Suprapubic skin (tissue), 4 donors: ENCODE measurements at regions not wholly inside any gene's neighbourhood (a gene's known extent, or its start where the extent isn't known, plus 50 kb on each side); places are given as distances from the start of the nearest gene placed in this dataset.

Experiments used
- DNase-seq, 2 donors: peaks; one replicate each; pipeline ENCODE4 v3.0.0-alpha.2; 2019; ENCODE audit warnings: low spot score in 2 of 2
- H3K27ac ChIP-seq: fragments of 200-600 bp; sonication (generic); one replicate; pipeline ENCODE4 v1.5.1; 2019
- H3K27me3 ChIP-seq: fragments of 200-600 bp; sonication (generic); one replicate; pipeline ENCODE4 v1.5.1; 2019
- H3K36me3 ChIP-seq: fragments of 200-600 bp; sonication (generic); one replicate; pipeline ENCODE4 v1.5.1; 2019
- H3K4me1 ChIP-seq: fragments of 200-600 bp; sonication (generic); one replicate; pipeline ENCODE4 v1.5.1; 2019
- H3K4me3 ChIP-seq: fragments of 200-600 bp; sonication (generic); one replicate; pipeline ENCODE4 v1.5.1; 2019; ENCODE audit warnings: mild to moderate bottlenecking
- H3K9me3 ChIP-seq: fragments of 200-600 bp; sonication (generic); one replicate; pipeline ENCODE4 v1.5.1; 2019
- CTCF ChIP-seq, 2 donors: fragments of 200-600 bp in 1 of 2; fragments of 450-650 bp in 1 of 2; sonication (generic) in 1 of 2; IDR thresholded peaks; one replicate each; pipeline ENCODE4 v1.5.1; 2016 to 2019; ENCODE audit warnings: antibody characterized with exemption in 2 of 2, mild to moderate bottlenecking in 1 of 2, moderate library complexity in 1 of 2
- EP300 ChIP-seq: sonication (generic); formaldehyde crosslinking; IDR thresholded peaks from one replicate; pipeline ENCODE4 v1.6.1; 2017; ENCODE audit warnings: antibody characterized with exemption
- POLR2A ChIP-seq, 2 donors: fragments of 450-650 bp; IDR thresholded peaks; one replicate each; pipeline ENCODE4 v1.6.1; 2017; ENCODE audit warnings: antibody characterized with exemption in 2 of 2, mild to moderate bottlenecking in 2 of 2, moderate library complexity in 2 of 2
- POLR2AphosphoS5 ChIP-seq, 3 donors: sonication (generic); formaldehyde crosslinking; IDR thresholded peaks; one replicate each; pipeline ENCODE4 v1.6.1; 2017; ENCODE audit warnings: antibody characterized with exemption in 3 of 3
- WGBS: methylation state at CpG from one replicate; pipeline ENCODE4 v1.1.5; 2018; 5-methylcytosine and 5-hydroxymethylcytosine counted together

GRCh38 chr5:148759101-148759500, 67.3 kb upstream of the ADRB2 start:
- H3K36me3 ChIP-seq = no peaks in the 10 kb centered on the region
- 82% methylated on average over 3 of the region's 3 CpGs for WGBS
- H3K27me3 ChIP-seq = no peaks in the 10 kb centered on the region
- DNase-seq = no peak
- H3K9me3 ChIP-seq = no peaks in the 10 kb centered on the region
- TF ChIP-seq POLR2A (IDR thresholded peaks at IDR 0.05) = no peak
- no peak for TF ChIP-seq EP300
- TF ChIP-seq CTCF (IDR thresholded peaks at IDR 0.05) = no peak
- no peak for TF ChIP-seq POLR2AphosphoS5 (IDR thresholded peaks at IDR 0.05)
- no peaks in the 10 kb centered on the region for H3K4me1 ChIP-seq
- no peak overlapping the region for H3K4me3 ChIP-seq
- no peak overlapping the region for H3K27ac ChIP-seq

- Histone ChIP-seq H3K36me3 (no peaks in the 10 kb centered on the region), H3K4me3 (no peak overlapping the region), H3K4me1 (no peaks in the 10 kb centered on the region), H3K9me3 (no peaks in the 10 kb centered on the region), H3K27me3 (no peaks in the 10 kb centered on the region), H3K27ac (no peak overlapping the region)
- 40% methylated on average over 2 of the region's 2 CpGs for WGBS
- no peak for TF ChIP-seq EP300
- TF ChIP-seq POLR2A (IDR thresholded peaks at IDR 0.05) = no peak
- TF ChIP-seq POLR2AphosphoS5 (IDR thresholded peaks at IDR 0.05) = no peak
- TF ChIP-seq CTCF (IDR thresholded peaks at IDR 0.05) = no peak
- DNase-seq = no peak
Measured at GRCh38 chr5:148760945-148761638, 65.3 kb upstream of the ADRB2 start.

GRCh38 chr5:148763996-148764395, 62.4 kb upstream of the ADRB2 start:
- H3K27ac ChIP-seq = no peak overlapping the region
- 82% methylated on average over 1 of the region's 1 CpG for whole genome bisulfite sequencing
- H3K27me3 ChIP-seq = no peaks in the 10 kb centered on the region
- H3K4me3 ChIP-seq = no peak overlapping the region
- H3K4me1 ChIP-seq = no peaks in the 10 kb centered on the region
- H3K36me3 ChIP-seq = no peaks in the 10 kb centered on the region
- H3K9me3 ChIP-seq = no peaks in the 10 kb centered on the region
- DNase-seq = no peak
- no peak for TF ChIP-seq EP300
- no peak for TF ChIP-seq CTCF (IDR thresholded peaks at IDR 0.05)

- TF ChIP-seq POLR2A (IDR thresholded peaks at IDR 0.05) = no peak
- no peak for TF ChIP-seq POLR2AphosphoS5 (IDR thresholded peaks at IDR 0.05)
- no peak for TF ChIP-seq CTCF (IDR thresholded peaks at IDR 0.05)
- H3K4me1 ChIP-seq = no peaks in the 10 kb centered on the region
- no peak overlapping the region for H3K4me3 ChIP-seq
- no peaks in the 10 kb centered on the region for H3K36me3 ChIP-seq
- DNase-seq = no peak
- H3K27ac ChIP-seq = no peak overlapping the region
- 57% methylated on average over 1 of the region's 1 CpG for WGBS
- H3K27me3 ChIP-seq = no peaks in the 10 kb centered on the region
- H3K9me3 ChIP-seq = no peaks in the 10 kb centered on the region
Measured at GRCh38 chr5:148765061-148765460, 61.4 kb upstream of the ADRB2 start.

- Histone ChIP-seq H3K36me3 (no peaks in the 10 kb centered on the region), H3K4me1 (no peaks in the 10 kb centered on the region), H3K4me3 (no peak overlapping the region), H3K9me3 (no peaks in the 10 kb centered on the region), H3K27ac (no peak overlapping the region), H3K27me3 (no peaks in the 10 kb centered on the region)
- TF ChIP-seq POLR2A (IDR thresholded peaks at IDR 0.05) (no peak), CTCF (IDR thresholded peaks at IDR 0.05) (no peak), EP300 (no peak), POLR2AphosphoS5 (IDR thresholded peaks at IDR 0.05) (no peak)
- no peak for DNase-seq
- WGBS = 72% methylated on average over 5 of the region's 5 CpGs
Measured at GRCh38 chr5:148768806-148769415, 57.5 kb upstream of the ADRB2 start.
